ENCODE measurements at regions not wholly inside any gene's neighbourhood (a gene's known extent, or its start where the extent isn't known, plus 50 kb on each side); places are given as distances from the start of the nearest gene placed in this dataset.

DNA sequence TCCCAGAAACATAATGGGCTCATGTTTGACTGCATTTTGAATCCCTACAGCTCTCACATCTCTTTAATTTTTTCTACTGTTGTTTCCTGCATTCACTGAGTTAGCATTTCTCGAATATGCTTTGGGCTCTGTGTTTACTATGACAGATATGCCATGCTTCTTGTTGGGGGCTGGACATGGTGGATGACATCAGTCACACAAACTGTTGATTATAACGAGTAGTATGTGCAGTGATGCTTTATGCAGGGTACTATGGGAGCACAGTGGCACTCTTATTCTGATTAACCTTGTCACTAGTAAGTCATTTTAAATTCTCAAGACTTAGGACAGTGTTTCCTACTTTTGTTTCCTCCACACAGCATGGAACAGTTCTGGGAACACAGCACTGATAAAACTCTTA is 295.4 kb upstream of the ZNF608 start:
- TF ChIP-seq, protein P1, sequence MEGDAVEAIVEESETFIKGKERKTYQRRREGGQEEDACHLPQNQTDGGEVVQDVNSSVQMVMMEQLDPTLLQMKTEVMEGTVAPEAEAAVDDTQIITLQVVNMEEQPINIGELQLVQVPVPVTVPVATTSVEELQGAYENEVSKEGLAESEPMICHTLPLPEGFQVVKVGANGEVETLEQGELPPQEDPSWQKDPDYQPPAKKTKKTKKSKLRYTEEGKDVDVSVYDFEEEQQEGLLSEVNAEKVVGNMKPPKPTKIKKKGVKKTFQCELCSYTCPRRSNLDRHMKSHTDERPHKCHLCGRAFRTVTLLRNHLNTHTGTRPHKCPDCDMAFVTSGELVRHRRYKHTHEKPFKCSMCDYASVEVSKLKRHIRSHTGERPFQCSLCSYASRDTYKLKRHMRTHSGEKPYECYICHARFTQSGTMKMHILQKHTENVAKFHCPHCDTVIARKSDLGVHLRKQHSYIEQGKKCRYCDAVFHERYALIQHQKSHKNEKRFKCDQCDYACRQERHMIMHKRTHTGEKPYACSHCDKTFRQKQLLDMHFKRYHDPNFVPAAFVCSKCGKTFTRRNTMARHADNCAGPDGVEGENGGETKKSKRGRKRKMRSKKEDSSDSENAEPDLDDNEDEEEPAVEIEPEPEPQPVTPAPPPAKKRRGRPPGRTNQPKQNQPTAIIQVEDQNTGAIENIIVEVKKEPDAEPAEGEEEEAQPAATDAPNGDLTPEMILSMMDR (IDR thresholded peaks at IDR 0.05), result no peak
- TF ChIP-seq POLR2A (IDR thresholded peaks at IDR 0.05), result no peak
